Thyroid gland (tissue), 4 donors: ENCODE measurements at regions not wholly inside any gene's neighbourhood (a gene's known extent, or its start where the extent isn't known, plus 50 kb on each side); places are given as distances from the start of the nearest gene placed in this dataset.

Experiments used
- POLR2A ChIP-seq, 2 donors: fragments of 450-650 bp; IDR thresholded peaks; one replicate each; pipeline ENCODE4 v1.6.1; 2017; ENCODE audit warnings: antibody characterized with exemption in 2 of 2, mild to moderate bottlenecking in 2 of 2, moderate library complexity in 1 of 2
- TF ChIP-seq, protein P1 (sequence below), 6 experiments: fragments of 200-600 bp in 3 of 6; fragments of 450-650 bp in 3 of 6; sonication (generic) in 3 of 6; IDR thresholded peaks; one replicate each; pipeline ENCODE4 v1.5.1; 2016 to 2019; ENCODE audit warnings: antibody characterized with exemption in 6 of 6, mild to moderate bottlenecking in 2 of 6, inconsistent platforms in 1 of 6, moderate library complexity in 1 of 6

DNA sequence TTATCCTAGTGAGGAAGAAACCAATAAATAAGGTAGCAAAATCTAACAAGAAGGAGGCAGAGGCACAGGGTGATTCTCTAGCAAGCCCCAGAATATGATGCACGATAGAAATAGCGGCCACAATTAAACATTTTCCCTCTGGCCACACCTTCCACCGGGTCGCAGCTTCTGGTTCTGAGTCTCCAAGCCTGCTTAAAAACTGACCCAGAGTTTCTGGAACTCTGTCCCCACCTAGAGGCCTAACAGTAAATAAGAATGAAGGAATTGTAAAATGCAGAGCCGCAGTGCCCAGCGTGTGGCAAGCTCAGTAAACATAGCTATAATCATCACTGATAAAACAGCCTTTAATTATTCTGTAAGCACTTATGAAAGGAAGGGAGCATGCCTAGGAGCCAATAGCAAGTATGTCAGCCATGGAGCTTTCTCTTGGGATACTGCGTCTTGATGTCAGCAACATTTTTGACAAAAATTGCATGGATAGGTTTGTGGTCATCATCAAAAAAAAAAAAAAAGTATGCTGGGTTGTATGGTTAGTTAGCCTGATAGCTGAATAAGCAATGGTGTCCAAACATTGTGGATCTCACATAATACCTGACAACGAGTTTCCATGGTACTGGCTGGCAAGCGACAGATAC lies 465.5 kb downstream of the DNAH5 start:
- TF ChIP-seq, protein P1, sequence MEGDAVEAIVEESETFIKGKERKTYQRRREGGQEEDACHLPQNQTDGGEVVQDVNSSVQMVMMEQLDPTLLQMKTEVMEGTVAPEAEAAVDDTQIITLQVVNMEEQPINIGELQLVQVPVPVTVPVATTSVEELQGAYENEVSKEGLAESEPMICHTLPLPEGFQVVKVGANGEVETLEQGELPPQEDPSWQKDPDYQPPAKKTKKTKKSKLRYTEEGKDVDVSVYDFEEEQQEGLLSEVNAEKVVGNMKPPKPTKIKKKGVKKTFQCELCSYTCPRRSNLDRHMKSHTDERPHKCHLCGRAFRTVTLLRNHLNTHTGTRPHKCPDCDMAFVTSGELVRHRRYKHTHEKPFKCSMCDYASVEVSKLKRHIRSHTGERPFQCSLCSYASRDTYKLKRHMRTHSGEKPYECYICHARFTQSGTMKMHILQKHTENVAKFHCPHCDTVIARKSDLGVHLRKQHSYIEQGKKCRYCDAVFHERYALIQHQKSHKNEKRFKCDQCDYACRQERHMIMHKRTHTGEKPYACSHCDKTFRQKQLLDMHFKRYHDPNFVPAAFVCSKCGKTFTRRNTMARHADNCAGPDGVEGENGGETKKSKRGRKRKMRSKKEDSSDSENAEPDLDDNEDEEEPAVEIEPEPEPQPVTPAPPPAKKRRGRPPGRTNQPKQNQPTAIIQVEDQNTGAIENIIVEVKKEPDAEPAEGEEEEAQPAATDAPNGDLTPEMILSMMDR (IDR thresholded peaks at IDR 0.05), result peak in 3 of 6 experiments; percentile 18 to 32 (median 30)
- TF ChIP-seq POLR2A (IDR thresholded peaks at IDR 0.05), result no peak
